Neural cell (in vitro differentiated cells): ENCODE measurements at regions not wholly inside any gene's neighbourhood (a gene's known extent, or its start where the extent isn't known, plus 50 kb on each side); places are given as distances from the start of the nearest gene placed in this dataset.

Experiments
- H2AFZ ChIP-seq: fragments of 200-600, 300-800 bp; sonication (generic), shearing (Covaris generic); 2 replicates; pipeline ENCODE4 v1.6.0; 2014; ENCODE audit warnings: low read depth, mild to moderate bottlenecking, antibody characterized with exemption, low read length, moderate library complexity
- H3F3A ChIP-seq: fragments of 200-600 bp; shearing (Covaris generic); 2 replicates; pipeline ENCODE4 v1.6.1; 2016; ENCODE audit warnings: mild to moderate bottlenecking, moderate library complexity, mixed read lengths, antibody characterized with exemption, low read length; ENCODE audit not compliant: insufficient read depth, poor library complexity, severe bottlenecking
- H3K27ac ChIP-seq: fragments of 200-600, 300-800 bp; sonication (generic), shearing (Covaris generic); 2 replicates; pipeline ENCODE4 v1.5.1; 2014; ENCODE audit warnings: mild to moderate bottlenecking, low read length, moderate library complexity
- H3K27me3 ChIP-seq: fragments of 300-800, 200-600 bp; sonication (generic), shearing (Covaris generic); 2 replicates; pipeline ENCODE4 v1.6.0; 2014; ENCODE audit warnings: mild to moderate bottlenecking, low read depth, low read length, moderate library complexity; ENCODE audit not compliant: insufficient read depth
- H3K36me3 ChIP-seq: fragments of 300-800, 200-600 bp; sonication (generic), shearing (Covaris generic); 2 replicates; pipeline ENCODE4 v1.5.1; 2014; ENCODE audit warnings: mild to moderate bottlenecking, antibody characterized with exemption, low read length, moderate library complexity; ENCODE audit not compliant: insufficient read depth
- H3K4me2 ChIP-seq: fragments of 300-800, 200-600 bp; sonication (generic), shearing (Covaris generic); 2 replicates; pipeline ENCODE4 v1.6.0; 2014; ENCODE audit warnings: mild to moderate bottlenecking, low read length
- H3K4me3 ChIP-seq: fragments of 300-800, 200-600 bp; sonication (generic), shearing (Covaris generic); 2 replicates; pipeline ENCODE4 v1.5.1; 2014; ENCODE audit warnings: mild to moderate bottlenecking, low read length, moderate library complexity
- H3K79me2 ChIP-seq: fragments of 200-600 bp; shearing (Covaris generic); replicated peaks from 2 replicates; pipeline ENCODE4 v1.6.0; 2014; ENCODE audit warnings: mild to moderate bottlenecking, low read length, moderate library complexity; ENCODE audit not compliant: insufficient read depth
- H3K9ac ChIP-seq: fragments of 300-800, 200-600 bp; sonication (generic), shearing (Covaris generic); 2 replicates; pipeline ENCODE4 v1.6.1; 2016; ENCODE audit warnings: mild to moderate bottlenecking, low read length, mixed read lengths
- H3K9me2 ChIP-seq: fragments of 200-600 bp; shearing (Covaris generic); 2 replicates; pipeline ENCODE4 v1.6.1; 2016; ENCODE audit warnings: mild to moderate bottlenecking, low read length, mixed read lengths; ENCODE audit not compliant: insufficient read depth
- H3K9me3 ChIP-seq: fragments of 200-600, 300-800 bp; sonication (generic), shearing (Covaris generic); 2 replicates; pipeline ENCODE4 v1.6.1; 2016; ENCODE audit warnings: mild to moderate bottlenecking, mixed run types, low read length, moderate library complexity, mixed read lengths
- H4K20me1 ChIP-seq: fragments of 200-600 bp; shearing (Covaris generic); 2 replicates; pipeline ENCODE4 v1.6.1; 2016; ENCODE audit warnings: mild to moderate bottlenecking, mixed run types; ENCODE audit not compliant: insufficient read depth
- CTCF ChIP-seq: fragments of 450-650 bp; IDR thresholded peaks from 2 replicates; pipeline ENCODE4 v1.5.1; 2014; ENCODE audit warnings: antibody characterized with exemption, mild to moderate bottlenecking, moderate library complexity; ENCODE audit not compliant: poor library complexity, severe bottlenecking
- EP300 ChIP-seq: fragments of 450-650 bp; conservative IDR thresholded peaks from 2 replicates; pipeline ENCODE4 v1.6.1; 2014; ENCODE audit warnings: antibody characterized with exemption, mild to moderate bottlenecking, moderate library complexity; ENCODE audit not compliant: poor library complexity, severe bottlenecking
- EZH2 ChIP-seq: fragments of 200-600, 300-800 bp; shearing (Covaris generic), sonication (generic); IDR thresholded peaks from 2 replicates; pipeline ENCODE4 v1.6.1; 2014; ENCODE audit warnings: antibody characterized with exemption, low read length, borderline replicate concordance, mild to moderate bottlenecking; ENCODE audit not compliant: insufficient read depth, poor library complexity, severe bottlenecking
- MXI1 ChIP-seq: fragments of 450-650 bp; conservative IDR thresholded peaks from 2 replicates; pipeline ENCODE4 v1.6.1; 2014; ENCODE audit warnings: antibody characterized with exemption, mild to moderate bottlenecking; ENCODE audit not compliant: poor library complexity, severe bottlenecking
- POLR2AphosphoS5 ChIP-seq: IDR thresholded peaks from 2 replicates; pipeline ENCODE4 v1.6.1; 2012
- RAD21 ChIP-seq: fragments of 450-650 bp; conservative IDR thresholded peaks from 2 replicates; pipeline ENCODE4 v1.6.1; 2014; ENCODE audit warnings: antibody characterized with exemption, mild to moderate bottlenecking, moderate library complexity
- SMC3 ChIP-seq: fragments of 450-650 bp; conservative IDR thresholded peaks from 2 replicates; pipeline ENCODE4 v1.6.1; 2014; ENCODE audit warnings: antibody characterized with exemption, mild to moderate bottlenecking, moderate library complexity; ENCODE audit not compliant: poor library complexity
- TAF1 ChIP-seq: IDR thresholded peaks from 2 replicates; pipeline ENCODE4 v1.6.1; 2012; ENCODE audit warnings: low read depth
- TF ChIP-seq, protein P1 (sequence below): IDR thresholded peaks from 2 replicates; pipeline ENCODE4 v1.6.1; 2012; ENCODE audit warnings: borderline replicate concordance

DNA sequence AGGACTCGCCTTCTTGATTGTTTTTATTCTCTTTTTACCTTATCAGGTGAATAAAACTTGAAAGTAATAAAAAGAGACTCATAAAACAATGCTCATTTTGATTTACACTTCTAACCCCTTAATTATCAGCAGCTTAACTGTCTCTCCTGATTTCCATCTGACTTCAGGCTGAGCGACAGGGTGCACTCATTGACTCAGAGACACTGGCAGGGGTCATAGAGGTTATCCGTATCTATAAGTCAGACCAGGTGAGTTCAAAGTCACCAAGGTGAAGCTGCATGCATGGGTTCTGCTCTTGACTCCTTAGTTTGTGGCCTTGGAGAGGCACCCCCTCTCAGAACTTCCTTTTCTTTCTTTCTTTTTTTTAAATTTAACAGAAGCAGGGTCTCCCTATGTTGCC lies 116.4 kb upstream of the SLC34A2 start:
- Histone ChIP-seq H3K27me3 (no peaks in the 10 kb centered on the region), H3K9ac (no peak overlapping the region), H3K36me3 (no peaks in the 10 kb centered on the region), H2AFZ (no peak overlapping the region), H3F3A (no peaks in the 10 kb centered on the region), H3K4me2 (no peak overlapping the region), H3K9me2 (no peaks in the 10 kb centered on the region), H4K20me1 (no peaks in the 10 kb centered on the region), H3K79me2 (no peaks in the 10 kb centered on the region), H3K27ac (no peak overlapping the region), H3K9me3 (no peaks in the 10 kb centered on the region), H3K4me3 (no peak overlapping the region)
- TF ChIP-seq EP300 (no peak), RAD21 (no peak), MXI1 (no peak), POLR2AphosphoS5 (no peak), CTCF (no peak), EZH2 (no peak), TAF1 (no peak), SMC3 (no peak)
- TF ChIP-seq, protein P1, sequence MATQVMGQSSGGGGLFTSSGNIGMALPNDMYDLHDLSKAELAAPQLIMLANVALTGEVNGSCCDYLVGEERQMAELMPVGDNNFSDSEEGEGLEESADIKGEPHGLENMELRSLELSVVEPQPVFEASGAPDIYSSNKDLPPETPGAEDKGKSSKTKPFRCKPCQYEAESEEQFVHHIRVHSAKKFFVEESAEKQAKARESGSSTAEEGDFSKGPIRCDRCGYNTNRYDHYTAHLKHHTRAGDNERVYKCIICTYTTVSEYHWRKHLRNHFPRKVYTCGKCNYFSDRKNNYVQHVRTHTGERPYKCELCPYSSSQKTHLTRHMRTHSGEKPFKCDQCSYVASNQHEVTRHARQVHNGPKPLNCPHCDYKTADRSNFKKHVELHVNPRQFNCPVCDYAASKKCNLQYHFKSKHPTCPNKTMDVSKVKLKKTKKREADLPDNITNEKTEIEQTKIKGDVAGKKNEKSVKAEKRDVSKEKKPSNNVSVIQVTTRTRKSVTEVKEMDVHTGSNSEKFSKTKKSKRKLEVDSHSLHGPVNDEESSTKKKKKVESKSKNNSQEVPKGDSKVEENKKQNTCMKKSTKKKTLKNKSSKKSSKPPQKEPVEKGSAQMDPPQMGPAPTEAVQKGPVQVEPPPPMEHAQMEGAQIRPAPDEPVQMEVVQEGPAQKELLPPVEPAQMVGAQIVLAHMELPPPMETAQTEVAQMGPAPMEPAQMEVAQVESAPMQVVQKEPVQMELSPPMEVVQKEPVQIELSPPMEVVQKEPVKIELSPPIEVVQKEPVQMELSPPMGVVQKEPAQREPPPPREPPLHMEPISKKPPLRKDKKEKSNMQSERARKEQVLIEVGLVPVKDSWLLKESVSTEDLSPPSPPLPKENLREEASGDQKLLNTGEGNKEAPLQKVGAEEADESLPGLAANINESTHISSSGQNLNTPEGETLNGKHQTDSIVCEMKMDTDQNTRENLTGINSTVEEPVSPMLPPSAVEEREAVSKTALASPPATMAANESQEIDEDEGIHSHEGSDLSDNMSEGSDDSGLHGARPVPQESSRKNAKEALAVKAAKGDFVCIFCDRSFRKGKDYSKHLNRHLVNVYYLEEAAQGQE: no peak

GRCh38 chr4:25540734-25541133 lies 114.9 kb upstream of the SLC34A2 start:
- TF ChIP-seq TAF1: no peak
- TF ChIP-seq, protein P1: no peak
- TF ChIP-seq RAD21: no peak
- no peak for TF ChIP-seq POLR2AphosphoS5
- TF ChIP-seq CTCF: no peak
- TF ChIP-seq MXI1: no peak
- no peak for TF ChIP-seq EZH2
- TF ChIP-seq EP300: no peak
- no peak for TF ChIP-seq SMC3
- Histone ChIP-seq H4K20me1 (no peaks in the 10 kb centered on the region), H3K36me3 (no peaks in the 10 kb centered on the region), H3K4me3 (no peak overlapping the region), H2AFZ (no peak overlapping the region), H3K4me2 (no peak overlapping the region), H3K27me3 (no peaks in the 10 kb centered on the region), H3K9ac (no peak overlapping the region), H3K79me2 (no peaks in the 10 kb centered on the region), H3F3A (no peaks in the 10 kb centered on the region), H3K27ac (no peak overlapping the region), H3K9me3 (no peaks in the 10 kb centered on the region), H3K9me2 (no peaks in the 10 kb centered on the region)
